Activated T-cell treated with anti-CD3 and anti-CD28 coated beads for 48 hours (primary cell): ENCODE measurements at regions not wholly inside any gene's neighbourhood (a gene's known extent, or its start where the extent isn't known, plus 50 kb on each side); places are given as distances from the start of the nearest gene placed in this dataset.

Experiments used
- DNase-seq: peaks from one replicate; pipeline ENCODE4 v3.0.0-alpha.2; 2020; ENCODE audit warnings: low read depth

DNA sequence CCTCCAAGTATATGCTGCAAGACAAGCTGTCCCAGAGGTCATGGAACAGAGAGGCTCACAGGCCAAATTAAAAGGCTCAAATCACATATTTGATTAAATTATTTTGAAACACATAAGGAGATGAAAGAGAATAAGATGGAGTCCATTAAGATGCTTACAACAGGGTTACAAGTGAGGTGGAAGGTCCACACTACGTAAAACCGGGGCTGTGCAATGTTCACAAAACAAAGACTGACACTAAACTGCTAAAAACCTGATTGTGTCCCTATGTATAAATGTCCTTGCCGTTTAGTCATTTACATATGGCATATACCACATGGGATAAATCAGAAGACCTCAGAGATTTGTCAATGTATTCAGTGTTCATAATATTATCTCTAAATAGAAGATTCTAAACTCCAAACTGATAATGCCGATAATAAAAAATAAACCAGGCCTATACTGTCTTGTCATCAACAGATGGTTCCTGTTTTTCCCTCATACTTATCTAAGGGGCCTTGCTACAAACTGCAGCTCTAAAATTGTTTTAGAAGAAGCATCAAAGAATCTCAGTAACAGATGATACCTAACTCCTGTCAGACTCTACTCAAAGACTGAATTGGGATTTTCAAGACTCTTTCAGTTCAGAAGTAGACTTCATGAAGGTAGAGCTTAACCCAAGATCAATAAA is 51.8 kb upstream of the RIPOR2 start:
- no peak for DNase-seq

DNA sequence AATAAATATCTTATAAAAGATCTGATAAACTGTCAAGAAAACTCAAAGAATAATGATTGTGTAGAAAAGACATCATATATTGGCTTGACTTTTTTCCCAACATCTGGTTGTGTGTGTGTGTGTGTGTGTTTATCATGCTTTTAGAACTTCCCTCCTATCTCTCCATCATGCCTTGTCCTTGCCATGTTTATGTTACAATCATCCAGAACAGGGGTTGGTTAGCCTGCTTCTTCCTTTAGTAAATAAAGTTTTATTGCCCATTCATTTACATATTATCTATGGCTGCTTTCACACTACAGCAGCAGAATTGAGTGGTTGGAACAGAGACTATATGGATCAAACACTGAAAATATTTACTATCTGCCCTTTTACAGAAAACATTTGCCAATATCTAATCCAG is 52.8 kb upstream of the RIPOR2 start:
- no peak for DNase-seq

DNA sequence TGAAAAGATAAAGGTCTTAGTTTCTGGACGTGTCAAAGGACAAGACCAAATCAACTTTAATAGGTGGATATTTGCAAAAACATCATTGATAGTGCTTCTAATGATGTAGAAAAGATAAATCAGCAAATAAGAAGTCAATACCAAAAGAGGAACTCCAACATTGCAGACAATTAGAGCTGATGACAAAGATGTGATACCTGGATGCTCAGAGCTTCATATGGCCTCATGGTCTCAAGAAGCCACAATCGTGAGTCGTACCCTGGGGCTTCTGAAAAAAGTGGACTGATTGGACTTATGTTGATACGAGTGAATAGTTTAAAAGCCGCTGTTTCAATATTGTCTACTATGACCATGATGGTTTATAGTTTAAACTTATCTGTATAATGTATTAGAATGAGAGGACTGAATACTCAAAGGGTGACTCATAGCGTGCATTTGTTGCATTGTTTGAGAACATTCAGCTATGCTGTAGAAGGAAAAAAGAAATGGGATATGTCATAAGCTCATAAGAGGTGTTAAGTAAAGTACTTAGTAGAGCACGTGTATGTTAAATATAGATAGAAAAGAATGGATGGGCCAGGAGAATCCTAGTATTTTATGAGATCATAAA is 54.6 kb upstream of the RIPOR2 start:
- no peak for DNase-seq

DNA sequence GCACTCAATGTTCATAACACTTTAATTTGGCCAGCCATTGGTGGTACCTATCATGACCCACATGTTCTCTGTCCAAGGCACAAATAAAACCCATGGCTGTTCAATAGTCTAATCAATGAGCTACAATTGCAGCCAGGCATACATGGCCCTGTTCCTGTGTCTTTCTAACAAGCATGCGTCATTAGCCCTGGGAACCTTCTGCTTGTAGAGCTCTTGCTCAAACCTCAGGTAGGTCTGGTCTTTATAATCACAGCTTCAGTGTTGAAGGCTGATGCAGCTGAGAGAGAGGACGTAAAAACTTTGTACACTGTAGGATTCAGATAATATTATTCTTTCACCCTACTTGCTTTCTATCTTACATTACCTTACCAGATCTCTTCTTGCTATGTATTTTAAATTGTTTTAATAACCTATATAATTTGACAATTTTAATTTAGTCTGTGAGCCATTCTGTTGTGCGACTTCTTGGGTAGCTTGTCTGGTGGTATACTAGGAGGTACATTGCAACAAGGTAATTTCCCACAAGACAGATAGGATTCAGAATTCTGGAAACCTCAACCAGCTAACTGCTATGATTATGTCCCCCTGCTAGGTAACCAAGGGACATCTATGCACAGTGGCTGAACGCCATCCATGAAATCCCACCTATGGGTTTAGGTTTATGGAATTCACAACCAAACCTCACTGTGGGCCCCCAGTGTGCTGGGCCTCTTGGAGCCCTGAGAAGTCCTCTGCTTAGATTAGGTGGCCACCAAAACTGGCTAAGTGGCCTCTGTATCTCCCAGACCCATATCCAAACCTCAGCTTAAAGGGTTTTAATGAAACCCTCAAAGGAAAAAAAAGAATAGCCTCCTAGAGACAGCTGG is 55.4 kb upstream of the RIPOR2 start:
- no peak for DNase-seq

DNA sequence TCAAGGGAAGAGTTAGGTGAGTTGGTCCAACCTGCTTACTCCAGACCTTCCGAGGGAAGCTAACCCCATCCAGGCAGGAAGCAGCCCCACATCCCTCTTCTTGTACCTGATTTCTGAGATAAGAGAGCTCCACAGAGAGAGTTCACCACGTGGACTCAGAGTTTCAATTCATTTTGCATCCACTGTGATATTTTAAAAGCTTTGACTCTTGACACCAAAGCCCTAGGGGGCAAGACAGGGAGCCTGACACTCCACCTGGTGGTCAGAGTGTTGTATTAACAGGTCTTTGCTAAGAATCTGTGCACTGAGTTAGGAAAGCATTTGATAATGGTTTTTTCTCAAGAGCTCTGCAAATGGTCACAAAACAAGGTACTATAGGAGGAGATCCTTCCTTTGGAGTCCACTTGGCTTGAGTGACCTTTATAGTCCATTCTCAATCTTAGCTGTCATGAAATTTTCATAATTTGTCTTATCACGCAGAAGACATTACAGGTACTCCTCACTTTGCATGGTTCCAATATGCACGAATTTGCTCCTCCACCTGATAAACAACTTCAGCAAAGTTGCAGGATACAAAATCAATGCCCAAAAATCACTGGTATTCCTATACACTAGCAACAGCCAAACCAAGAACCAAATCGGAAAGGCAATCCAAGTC is 56.2 kb upstream of the RIPOR2 start:
- peak; percentile 41 for DNase-seq

DNA sequence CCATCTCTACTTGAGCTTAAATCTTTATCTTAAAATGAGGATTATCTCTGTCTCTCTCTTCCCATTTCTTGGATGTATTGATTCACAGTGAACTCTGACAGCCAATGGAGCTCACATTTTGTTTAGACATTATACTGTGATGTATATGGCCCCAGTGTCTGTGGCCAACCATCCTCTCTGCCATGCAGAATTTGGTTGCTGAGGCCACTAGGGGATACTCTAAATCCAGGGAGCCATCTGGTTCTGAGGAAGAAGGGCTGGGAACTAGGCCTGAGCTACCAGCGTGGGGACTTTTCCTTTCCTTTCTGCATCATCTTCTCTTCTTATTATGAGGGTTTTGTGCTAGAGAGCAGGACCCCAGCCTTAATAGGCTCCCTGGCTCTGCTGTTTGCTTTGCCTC is 59.1 kb upstream of the RIPOR2 start:
- DNase-seq, result no peak

DNA sequence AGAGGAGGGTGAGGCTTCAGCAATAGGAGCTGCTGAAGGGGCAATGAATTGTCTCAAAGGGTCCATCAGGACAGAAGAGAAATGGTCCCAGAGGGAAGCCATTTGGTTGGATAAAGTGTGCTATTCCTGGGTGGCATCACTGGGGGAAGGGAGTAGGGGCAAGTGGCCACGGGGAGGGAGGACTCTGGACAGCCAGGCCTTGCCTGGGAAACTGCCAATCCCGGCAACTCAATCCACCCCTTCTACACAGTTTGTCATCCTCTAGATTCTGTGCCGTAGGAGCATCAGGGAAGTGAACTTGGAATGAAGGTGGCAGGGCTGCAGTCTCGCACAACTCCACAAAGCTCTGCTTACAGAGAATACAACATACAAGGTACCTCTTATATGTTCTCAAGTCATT is 59.5 kb upstream of the RIPOR2 start:
- DNase-seq, result no peak

DNA sequence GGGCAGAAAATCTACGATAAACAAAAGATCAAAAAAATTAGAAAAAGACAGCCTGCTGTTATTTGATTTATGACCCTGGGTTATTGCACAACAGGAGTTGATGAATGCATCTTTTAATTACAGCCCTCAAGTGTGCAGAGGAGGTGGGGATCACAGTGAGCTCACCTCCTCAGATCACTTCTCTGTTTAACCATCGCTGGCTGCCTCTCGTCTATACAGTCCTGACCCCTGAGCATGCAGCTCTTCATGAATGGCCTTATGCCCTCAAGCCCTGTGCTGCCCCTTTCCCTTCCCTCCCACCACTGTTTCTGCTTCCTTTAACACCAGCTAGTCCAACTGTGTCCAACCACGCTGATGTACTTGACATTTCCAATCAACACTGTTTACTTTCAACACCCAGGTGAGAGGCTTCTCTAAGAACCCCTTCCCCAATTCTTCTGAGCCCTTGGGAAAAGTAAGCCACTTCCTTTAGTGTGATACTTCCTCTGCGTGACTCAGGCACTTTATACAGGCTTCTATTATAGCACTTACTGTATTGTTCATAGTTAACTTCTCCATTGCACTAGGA is 60.6 kb upstream of the RIPOR2 start:
- DNase-seq, result no peak

DNA sequence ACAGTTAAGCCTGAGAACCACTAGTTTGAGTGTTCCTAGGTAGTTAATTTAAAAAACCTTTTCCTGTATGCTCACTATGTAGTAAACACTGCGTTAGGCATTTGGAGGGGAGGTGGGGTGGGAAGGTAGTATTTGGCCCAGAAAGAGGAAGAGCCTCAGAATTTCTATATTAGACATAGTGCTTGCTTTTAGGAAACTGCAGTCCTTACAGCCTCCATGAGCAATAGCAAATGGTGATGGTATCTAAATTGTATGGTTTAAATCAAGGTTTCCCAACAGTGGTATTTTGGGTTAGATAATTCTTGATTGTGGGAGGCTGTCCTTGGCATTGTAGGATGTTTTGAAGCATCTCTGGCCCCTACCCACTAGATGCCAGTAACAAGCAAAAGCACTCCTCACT is 61.5 kb upstream of the RIPOR2 start:
- no peak for DNase-seq

DNA sequence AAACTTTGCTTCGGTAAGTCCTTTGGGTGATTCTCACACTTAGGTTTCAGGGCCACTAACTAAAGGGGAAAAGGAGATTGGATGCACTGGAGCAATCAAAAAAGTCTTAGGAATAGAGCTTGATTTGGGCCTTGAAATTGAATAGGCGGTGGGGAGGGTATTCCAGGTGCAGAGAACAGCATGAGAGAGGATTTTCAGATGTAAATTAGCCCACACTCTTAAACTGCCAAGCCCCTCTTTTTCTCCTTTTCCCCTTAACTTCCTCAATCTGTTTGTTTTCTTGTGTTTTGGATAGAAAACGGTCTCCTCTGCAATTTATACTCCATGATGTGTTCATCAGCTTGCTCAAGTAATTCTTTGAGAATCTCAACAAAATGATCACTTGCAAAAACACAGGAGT is 62.1 kb upstream of the RIPOR2 start:
- DNase-seq, result no peak

DNA sequence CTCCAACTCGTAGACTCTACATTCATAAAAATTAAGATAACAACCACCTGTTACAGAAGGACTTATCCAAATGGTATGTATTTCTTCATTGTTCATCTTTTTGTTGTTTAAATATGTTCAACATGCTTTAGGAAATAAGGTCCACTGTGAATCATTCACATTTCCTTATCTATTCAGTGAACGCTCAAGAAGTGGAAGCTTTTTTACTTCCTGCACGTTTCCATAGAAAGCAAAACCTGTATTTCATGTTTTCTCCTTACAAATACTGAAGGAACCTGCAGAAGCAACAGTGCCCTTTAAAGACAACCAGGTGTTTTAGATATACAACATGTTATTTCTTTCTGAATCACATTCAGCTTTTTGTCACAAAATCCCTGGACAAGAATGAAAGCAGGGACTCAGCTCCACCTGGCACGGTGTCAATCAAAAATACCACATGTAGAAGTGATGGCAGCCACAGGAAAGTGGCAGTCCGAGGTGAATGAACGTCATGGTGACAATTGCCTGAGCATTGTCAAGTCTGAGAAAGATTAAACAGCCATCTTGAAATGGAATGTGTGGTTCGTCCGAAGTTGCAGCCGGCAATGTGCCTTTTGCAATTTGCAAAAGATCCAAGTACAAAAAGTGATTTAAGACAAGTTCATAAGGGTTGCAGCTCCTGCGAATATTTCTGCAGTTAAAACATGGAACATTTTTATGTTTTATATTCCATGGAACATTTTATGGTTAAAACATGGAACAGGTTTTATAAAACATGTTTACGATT is 66.7 kb upstream of the RIPOR2 start:
- no peak for DNase-seq

DNA sequence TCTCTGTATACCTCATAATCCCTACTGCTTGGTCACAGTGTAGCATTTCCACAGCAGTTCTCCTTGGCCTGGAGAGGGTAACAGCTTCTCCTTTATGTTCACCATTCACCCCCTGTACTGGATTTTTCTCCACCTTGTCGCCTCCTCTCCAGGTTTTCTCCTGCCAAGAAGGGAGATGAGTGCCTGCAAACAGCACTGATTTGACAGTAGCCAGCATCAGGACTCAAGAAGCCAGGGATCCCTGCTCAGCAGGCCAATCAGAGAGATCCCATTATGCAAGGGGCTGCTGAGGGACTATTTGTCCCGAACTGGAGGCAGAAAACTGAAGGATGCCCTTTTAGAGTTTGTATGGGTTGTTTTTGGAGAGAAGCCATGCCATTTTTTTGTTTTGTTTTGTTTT is 68.6 kb upstream of the RIPOR2 start:
- DNase-seq, result no peak

DNA sequence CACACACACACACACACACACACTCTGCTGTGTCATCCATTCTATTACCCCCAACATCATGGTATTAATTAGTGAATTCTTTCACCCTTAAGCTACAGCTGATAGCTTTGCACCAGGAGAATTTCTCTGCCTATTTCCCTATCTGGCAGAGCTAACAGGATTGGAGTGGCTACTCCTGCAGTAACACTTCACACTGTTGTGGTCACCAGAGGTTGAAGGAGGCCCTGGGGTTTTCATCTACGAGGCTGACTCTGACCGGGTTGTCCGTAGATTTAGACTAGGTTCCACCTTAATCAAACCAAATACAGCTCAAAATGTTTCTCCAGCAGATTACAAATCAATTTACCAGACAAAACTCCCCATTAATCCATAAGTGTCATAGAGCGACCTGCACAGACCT is 69.2 kb upstream of the RIPOR2 start:
- DNase-seq, result no peak

DNA sequence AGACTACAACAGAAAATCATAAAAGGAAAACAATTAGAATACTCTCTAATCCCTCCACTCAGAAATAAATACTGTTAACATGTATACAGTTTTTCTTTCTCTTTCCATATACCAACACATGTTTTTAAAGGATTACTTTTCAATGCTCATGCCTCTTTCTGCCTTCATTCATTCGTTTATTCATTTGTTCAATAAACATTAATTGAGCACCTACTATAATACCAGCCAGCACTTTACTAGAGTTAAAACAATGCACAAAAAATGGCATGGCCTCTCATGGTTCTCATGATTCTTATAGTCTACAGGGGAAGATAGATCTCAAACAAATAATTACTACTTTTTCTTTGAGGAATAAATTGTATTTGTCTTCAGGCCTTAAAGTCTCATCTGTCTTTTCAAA is 70.3 kb upstream of the RIPOR2 start:
- no peak for DNase-seq

DNA sequence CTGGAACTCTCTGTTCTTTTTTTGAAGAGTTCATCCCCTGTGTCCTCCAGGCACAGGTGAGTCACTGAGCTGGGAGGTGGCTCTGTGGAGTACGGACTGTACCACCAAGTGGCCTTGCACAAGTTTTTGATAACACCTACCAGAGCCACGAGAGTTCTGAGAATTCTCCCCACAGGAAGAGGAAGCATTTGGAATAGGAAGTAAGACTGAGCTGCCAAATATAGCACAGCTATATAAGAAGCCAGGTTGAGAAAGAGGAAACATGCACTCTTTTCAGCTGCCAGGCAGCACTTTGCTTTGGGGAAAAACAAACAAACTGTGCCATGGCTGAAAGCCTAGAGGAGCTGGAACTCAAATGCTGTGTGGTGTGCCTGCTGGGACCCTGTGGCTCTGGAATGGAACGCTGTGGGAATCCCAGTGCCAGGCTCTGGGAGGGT is 70.8 kb upstream of the RIPOR2 start:
- no peak for DNase-seq

DNA sequence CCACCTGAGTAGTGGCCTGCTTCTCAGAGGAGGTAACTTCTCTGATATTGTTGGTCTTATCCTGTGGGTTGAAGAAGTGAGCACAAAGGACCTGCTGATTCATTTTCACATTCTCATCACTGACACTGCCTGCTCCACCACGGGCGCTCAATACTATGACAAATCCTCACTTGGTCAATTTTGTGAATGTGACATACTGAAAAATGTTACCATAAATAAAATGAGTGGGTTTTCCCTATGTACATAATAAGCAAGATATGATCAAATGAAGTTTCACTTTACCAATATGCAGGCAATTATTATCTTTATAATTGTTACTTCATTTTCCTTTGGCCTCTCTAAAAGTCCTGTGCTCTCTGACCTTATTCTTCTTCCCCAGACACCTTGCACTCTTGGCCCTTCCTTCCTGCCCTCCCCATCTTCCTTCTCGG is 71.5 kb upstream of the RIPOR2 start:
- peak; percentile 38 for DNase-seq

DNA sequence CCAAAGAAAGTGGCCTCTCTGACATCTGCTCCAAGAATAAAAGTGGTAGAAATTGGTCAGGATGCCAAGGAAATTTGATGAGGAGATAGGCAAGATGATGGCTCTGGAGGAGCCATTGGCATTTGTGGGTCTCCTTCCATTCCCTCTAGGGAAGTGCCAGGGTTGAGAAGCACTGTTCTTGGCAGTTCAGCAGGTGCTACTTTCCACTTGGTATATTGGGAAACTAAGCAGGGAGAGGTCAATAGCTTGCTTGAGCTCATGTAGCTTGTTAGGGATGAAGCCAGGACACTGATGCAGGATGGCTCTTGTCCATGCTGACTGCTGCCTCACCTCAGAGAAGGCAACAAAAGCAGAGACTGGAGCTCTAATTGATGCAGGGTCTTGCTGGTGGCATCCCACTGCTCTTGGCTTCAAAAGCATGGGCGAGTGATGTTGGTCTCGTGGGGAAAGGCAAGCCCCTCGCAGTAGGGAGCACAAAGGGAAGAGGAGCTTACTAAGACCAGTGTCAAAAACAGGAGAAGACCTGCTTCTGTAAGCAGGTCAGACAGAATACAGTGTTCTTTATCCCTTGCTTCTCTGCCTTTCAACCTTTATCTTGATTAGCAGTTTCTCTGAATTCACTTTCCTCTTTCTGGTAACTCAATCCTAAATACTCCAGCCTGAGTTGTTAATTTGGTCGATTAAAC is 73.1 kb upstream of the RIPOR2 start:
- no peak for DNase-seq

DNA sequence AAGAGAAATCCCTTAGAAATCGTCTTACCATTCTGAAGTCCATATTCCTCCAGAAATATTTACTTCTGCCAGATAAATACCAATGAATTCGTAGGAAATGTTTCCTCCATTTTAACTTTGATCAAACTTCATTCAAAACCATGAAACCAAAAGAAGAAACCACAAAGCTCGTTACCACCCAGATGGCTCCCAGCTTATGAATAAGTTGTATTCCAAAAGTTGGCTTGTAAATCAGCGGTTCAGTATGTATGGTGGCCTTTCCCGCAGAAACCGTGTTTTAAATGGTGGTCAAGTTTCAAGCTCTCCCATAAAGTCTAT is 73.6 kb upstream of the RIPOR2 start:
- DNase-seq, result no peak

DNA sequence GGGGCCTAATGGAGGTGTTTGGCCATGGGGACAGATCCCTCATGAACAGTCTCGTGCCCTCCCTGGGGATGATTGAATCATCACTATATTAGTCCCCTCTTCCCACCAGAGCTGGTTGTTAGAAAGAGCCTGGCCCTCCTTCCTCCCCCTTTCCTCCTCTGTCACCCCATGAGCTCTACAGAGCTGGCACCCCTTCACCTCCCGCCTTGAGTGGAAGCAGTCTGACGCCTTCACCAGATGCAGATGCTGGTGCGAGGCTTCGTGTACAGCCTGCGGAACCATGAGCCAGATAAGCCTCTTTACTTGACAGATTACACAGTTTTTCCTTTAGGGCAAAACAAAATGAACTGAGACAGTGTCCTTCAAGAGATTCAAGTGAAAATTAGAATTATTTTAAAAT is 74.4 kb upstream of the RIPOR2 start:
- DNase-seq, result no peak

DNA sequence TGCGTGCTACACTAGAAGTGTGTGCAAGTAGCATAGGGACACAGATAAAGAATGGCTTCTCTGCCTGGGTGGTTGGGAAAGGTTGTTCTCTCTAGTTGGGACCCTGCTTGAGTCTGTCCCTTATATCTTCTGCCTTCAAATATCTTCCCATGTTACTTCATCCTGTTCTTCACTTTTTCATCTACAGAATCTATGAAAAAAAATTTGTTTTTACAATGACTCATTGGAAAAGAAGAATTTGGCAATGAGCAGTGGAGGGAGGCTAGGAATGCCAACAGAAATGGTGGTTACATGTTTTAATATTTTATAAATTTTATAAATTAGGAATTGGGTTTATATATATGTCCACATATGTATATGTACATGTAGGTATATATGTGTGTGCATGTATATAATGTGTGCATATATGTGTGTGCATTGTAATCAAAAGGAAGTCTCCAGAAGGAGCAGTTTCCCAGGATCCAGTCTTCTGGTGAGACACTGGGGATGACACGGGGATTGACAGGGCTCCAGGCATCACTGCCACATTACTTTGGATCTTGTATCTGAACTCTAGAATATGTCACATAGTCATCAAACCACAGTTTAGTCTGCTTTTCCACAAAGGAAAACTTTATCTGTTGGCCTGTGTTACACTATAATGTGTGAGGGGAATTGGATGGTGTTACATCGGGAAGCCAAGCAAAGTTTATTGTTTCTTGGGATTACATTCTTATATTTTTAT is 75.3 kb upstream of the RIPOR2 start:
- DNase-seq, result no peak

DNA sequence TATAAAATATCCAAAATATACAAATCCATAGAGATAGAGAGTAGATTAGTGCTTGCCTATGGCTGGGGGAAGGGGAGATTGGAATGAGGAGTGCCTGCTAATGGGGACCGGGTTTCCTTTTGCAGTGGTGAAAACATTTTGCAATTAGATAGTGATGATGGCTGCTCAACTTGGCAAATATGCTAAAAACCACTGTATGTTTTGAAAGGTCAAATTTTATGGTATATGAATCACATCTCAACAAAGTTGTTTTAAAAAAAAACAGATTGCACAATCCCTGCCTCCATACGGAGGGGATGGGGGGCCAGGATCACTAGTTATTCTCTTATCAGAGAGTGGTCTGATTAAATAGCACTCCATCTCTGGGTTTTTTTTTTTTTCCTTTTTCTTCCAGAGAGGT is 76.9 kb upstream of the RIPOR2 start:
- no peak for DNase-seq
